Activated T-helper 17 cell treated with anti-CD3 and anti-CD28 coated beads, Interleukin-2, amount 50 U/mL, for 72 hours (primary cell): ENCODE measurements at regions not wholly inside any gene's neighbourhood (a gene's known extent, or its start where the extent isn't known, plus 50 kb on each side); places are given as distances from the start of the nearest gene placed in this dataset.
A peak's percentile ranks its signal among the peaks of the same experiment; 100 is the strongest.
"Not testable (repeated sequence)": the region's sequence is repeated elsewhere in the genome, so short reads cannot be mapped to it uniquely, and the experiment has no call there.

Experiments
- ATAC-seq: fragments of 150-1000 bp; cut with Tn5 transposase; replicated peaks from 2 replicates; pipeline ENCODE4 v1.10.0; 2021; ENCODE audit warnings: mild to moderate bottlenecking, moderate library complexity
- H3K27ac Mint-ChIP-seq: one replicate; pipeline ENCODE4 v1.8.0; 2022; ENCODE audit warnings: mixed read lengths
- H3K27me3 Mint-ChIP-seq: one replicate; pipeline ENCODE4 v1.8.0; 2022; ENCODE audit warnings: mixed read lengths
- H3K36me3 Mint-ChIP-seq: one replicate; pipeline ENCODE4 v1.8.0; 2022; ENCODE audit warnings: low read depth, mild to moderate bottlenecking, mixed read lengths
- H3K4me1 Mint-ChIP-seq: one replicate; pipeline ENCODE4 v1.8.0; 2022; ENCODE audit warnings: mixed read lengths
- H3K4me3 Mint-ChIP-seq: one replicate; pipeline ENCODE4 v1.8.0; 2022; ENCODE audit warnings: mild to moderate bottlenecking, mixed read lengths
- H3K9me3 Mint-ChIP-seq: one replicate; pipeline ENCODE4 v1.8.0; 2022; ENCODE audit warnings: mixed read lengths

DNA sequence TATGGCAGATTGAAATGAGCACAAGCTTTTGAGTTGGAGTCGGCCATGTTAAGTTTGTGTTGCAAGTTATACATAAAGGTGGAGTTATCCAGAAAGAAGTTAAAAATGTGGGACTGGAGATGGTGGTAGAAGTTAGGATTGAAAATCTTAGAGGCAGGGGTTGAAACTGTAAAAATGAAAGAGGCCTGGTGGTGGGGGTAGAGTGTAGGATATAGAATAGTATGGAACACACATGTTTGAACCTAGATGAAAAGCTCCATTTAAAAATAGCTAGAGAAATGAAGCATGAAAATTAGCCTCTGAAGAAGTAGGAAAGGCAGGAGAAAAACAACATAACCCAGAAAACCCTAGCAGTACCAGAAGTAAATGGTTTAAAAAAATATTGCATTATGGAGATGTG lies 131.8 kb upstream of the ENPEP start:
- no peak overlapping the region for H3K27ac Mint-ChIP-seq
- no peak for ATAC-seq
- H3K4me3 Mint-ChIP-seq, result no peak overlapping the region
- peaks cover 5% of the 10 kb centered on the region for H3K9me3 Mint-ChIP-seq
- no peaks in the 10 kb centered on the region for H3K36me3 Mint-ChIP-seq
- peaks cover 20% of the 10 kb centered on the region for H3K27me3 Mint-ChIP-seq
- no peaks in the 10 kb centered on the region for H3K4me1 Mint-ChIP-seq

DNA sequence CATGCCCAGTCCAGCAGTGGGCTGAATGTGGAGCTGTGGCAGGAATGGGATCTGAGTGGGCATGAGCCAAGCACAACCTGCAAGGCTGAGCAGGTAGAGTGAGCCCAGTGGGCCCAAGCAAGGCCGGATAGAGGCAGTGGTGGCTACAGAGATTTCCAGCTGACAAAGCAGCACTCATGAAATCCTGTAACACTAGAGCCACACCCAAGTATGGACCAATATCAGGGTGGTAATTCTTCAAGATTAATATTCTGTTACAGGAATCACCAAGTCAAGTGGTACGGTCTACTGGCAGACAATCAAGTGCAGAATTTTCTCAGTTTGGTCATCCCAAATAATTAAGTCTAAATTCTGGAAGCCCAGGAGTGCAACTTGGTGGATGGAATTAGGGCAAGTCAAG lies 132.4 kb upstream of the ENPEP start:
- peaks cover 21% of the 10 kb centered on the region for H3K27me3 Mint-ChIP-seq
- no peak overlapping the region for H3K4me3 Mint-ChIP-seq

DNA sequence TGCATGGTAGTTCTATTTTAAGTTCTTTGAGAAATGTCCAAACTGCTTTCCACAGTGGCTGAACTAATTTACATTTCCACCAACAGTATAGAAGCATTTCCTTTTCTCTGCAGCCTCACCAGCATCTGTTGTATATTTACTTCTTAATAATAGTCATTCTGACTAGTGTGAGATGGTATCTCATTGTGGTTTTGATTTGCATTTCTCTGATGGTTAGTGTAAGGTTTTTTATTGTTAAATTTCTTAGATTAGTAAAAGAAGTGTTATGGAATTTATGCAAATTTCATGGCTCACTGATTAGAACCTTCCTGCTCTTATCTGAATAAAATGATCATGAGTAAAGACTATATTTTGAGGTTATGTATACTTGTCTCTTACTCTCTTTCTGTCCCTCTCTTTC lies 134.8 kb upstream of the ENPEP start:
- H3K4me1 Mint-ChIP-seq, H3K36me3 Mint-ChIP-seq, H3K9me3 Mint-ChIP-seq, H3K27ac Mint-ChIP-seq, H3K4me3 Mint-ChIP-seq, ATAC-seq: not testable (repeated sequence)
- peaks cover 20% of the 10 kb centered on the region for H3K27me3 Mint-ChIP-seq

More for the DNA sequence above, 132.4 kb upstream of the ENPEP start:
- H3K9me3 Mint-ChIP-seq, result peaks cover 5% of the 10 kb centered on the region
- H3K36me3 Mint-ChIP-seq, result no peaks in the 10 kb centered on the region
- no peak overlapping the region for H3K27ac Mint-ChIP-seq
- no peaks in the 10 kb centered on the region for H3K4me1 Mint-ChIP-seq
- no peak for ATAC-seq

GRCh38 chr4:110335399-110335798 lies 137.0 kb upstream of the ELOVL6 start:
- no peak for ATAC-seq
- Mint-ChIP-seq H3K36me3 (no peaks in the 10 kb centered on the region), H3K27me3 (peaks cover 25% of the 10 kb centered on the region), H3K4me3 (no peak overlapping the region), H3K9me3 (no peaks in the 10 kb centered on the region), H3K4me1 (no peaks in the 10 kb centered on the region), H3K27ac (no peak overlapping the region)

- no peak overlapping the region for H3K27ac Mint-ChIP-seq
- peaks cover 42% of the 10 kb centered on the region for H3K27me3 Mint-ChIP-seq
- H3K4me3 Mint-ChIP-seq, result no peak overlapping the region
- no peaks in the 10 kb centered on the region for H3K9me3 Mint-ChIP-seq
- no peaks in the 10 kb centered on the region for H3K36me3 Mint-ChIP-seq
- no peaks in the 10 kb centered on the region for H3K4me1 Mint-ChIP-seq
- ATAC-seq, result no peak
Measured at GRCh38 chr4:110332483-110332882, 134.1 kb upstream of the ELOVL6 start.

DNA sequence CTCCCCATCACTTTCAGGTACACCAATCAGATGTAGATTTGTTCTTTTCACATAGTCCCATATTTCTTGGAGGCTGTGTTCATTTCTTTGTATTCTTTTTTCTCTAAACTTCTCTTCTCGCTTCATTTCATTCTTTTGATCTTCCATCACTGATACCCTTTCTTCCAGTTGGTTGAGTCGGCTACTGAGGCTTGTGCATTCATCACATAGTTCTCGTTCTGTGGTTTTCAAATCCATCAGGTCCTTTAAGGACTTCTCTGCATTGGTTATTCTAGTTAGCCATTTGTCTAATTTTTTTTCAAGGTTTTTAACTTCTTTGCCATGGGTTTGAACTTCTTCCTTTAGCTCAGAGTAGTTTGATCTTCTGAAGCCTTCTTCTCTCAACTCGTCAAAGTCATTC lies 128.0 kb upstream of the ELOVL6 start:
- H3K27me3 Mint-ChIP-seq, result peaks cover 24% of the 10 kb centered on the region
- not testable (repeated sequence) for H3K4me1 Mint-ChIP-seq, ATAC-seq, H3K27ac Mint-ChIP-seq, H3K36me3 Mint-ChIP-seq, H3K4me3 Mint-ChIP-seq, H3K9me3 Mint-ChIP-seq

DNA sequence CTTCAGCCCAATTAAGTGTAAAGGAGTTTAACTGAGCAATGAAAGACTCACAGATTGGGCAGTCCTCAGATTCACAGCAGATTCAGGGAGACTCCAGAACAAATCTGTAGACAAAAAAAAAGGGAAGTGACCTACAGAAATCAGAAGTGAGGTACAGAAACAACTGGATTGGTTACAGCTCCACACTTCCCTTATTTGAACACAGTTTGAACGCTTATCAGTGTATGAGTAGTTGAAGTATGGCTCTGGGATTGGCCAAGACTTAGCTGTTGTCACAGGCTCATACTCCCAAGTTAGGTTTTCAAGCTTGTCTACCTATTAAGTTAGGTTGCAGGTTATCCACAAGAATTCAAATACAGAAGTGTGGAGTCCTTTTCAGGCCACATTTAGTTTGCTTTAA lies 112.4 kb upstream of the ELOVL6 start:
- no peak for ATAC-seq
- Mint-ChIP-seq H3K27ac (no peak overlapping the region), H3K27me3 (peaks cover 18% of the 10 kb centered on the region), H3K4me3 (no peak overlapping the region), H3K4me1 (no peaks in the 10 kb centered on the region), H3K36me3 (no peaks in the 10 kb centered on the region), H3K9me3 (no peaks in the 10 kb centered on the region)

GRCh38 chr4:110309675-110310074 lies 111.3 kb upstream of the ELOVL6 start:
- Mint-ChIP-seq H3K4me3 (no peak overlapping the region), H3K27ac (no peak overlapping the region), H3K4me1 (no peaks in the 10 kb centered on the region), H3K36me3 (no peaks in the 10 kb centered on the region), H3K9me3 (no peaks in the 10 kb centered on the region), H3K27me3 (peaks cover 15% of the 10 kb centered on the region)
- no peak for ATAC-seq

GRCh38 chr4:110306303-110306702 lies 107.9 kb upstream of the ELOVL6 start:
- no peak for ATAC-seq
- Mint-ChIP-seq H3K27ac (no peak overlapping the region), H3K4me1 (no peaks in the 10 kb centered on the region), H3K9me3 (no peaks in the 10 kb centered on the region), H3K4me3 (no peak overlapping the region), H3K36me3 (no peaks in the 10 kb centered on the region), H3K27me3 (peaks cover 18% of the 10 kb centered on the region)

GRCh38 chr4:110305455-110305854 lies 107.0 kb upstream of the ELOVL6 start:
- Mint-ChIP-seq H3K9me3 (no peaks in the 10 kb centered on the region), H3K27me3 (peaks cover 18% of the 10 kb centered on the region), H3K4me3 (no peak overlapping the region), H3K36me3 (no peaks in the 10 kb centered on the region), H3K27ac (no peak overlapping the region), H3K4me1 (no peaks in the 10 kb centered on the region)
- ATAC-seq, result no peak

DNA sequence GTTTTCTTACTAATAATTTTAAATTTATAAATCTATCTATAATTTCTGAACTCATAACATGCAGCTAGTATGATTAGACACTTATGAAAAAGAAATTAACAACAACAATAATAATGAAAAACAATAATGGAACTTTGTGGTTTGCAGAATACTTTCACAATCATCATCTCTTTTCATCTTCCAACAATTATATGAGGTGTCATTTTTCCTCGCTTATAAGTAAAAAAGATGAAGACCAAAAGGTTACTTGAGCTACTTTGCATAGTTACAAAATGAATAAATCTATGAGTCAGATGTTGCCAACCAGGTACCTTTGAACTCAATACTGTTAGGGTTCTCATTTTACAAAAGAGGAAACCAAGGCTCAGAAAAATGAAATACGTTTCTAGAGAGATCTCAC lies 98.5 kb upstream of the ELOVL6 start:
- peak overlapping the region; percentile 45 for H3K27ac Mint-ChIP-seq
- H3K4me3 Mint-ChIP-seq, result peak overlapping the region; percentile 26
- peaks cover 20% of the 10 kb centered on the region for H3K27me3 Mint-ChIP-seq
- H3K9me3 Mint-ChIP-seq, result no peaks in the 10 kb centered on the region
- H3K36me3 Mint-ChIP-seq, result no peaks in the 10 kb centered on the region
- peaks cover 9% of the 10 kb centered on the region for H3K4me1 Mint-ChIP-seq
- ATAC-seq, result peak; percentile 95

DNA sequence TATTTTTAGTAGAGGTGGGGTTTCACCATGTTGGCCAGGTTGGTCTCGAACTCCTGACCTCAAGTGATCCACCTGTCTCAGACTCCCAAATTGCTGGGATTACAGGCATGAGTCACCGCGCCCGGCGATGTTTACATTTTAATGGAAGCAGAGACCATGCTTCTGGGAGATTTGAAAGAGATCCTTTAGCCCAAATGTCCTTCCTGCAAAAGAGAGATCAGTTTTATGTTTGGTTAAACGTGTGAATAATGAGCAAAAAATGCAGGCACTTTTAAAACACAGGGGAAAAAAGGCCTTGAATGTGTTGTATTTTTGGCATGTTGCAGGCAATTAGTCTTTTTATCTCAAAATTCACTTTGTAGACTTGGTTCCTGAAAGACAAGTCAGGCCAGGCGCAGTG lies 95.8 kb upstream of the ELOVL6 start:
- H3K4me1 Mint-ChIP-seq, result peaks cover 9% of the 10 kb centered on the region
- H3K9me3 Mint-ChIP-seq, result no peaks in the 10 kb centered on the region
- H3K4me3 Mint-ChIP-seq, result no peak overlapping the region
- peaks cover 25% of the 10 kb centered on the region for H3K27me3 Mint-ChIP-seq
- no peak for ATAC-seq
- no peaks in the 10 kb centered on the region for H3K36me3 Mint-ChIP-seq
- H3K27ac Mint-ChIP-seq, result no peak overlapping the region

DNA sequence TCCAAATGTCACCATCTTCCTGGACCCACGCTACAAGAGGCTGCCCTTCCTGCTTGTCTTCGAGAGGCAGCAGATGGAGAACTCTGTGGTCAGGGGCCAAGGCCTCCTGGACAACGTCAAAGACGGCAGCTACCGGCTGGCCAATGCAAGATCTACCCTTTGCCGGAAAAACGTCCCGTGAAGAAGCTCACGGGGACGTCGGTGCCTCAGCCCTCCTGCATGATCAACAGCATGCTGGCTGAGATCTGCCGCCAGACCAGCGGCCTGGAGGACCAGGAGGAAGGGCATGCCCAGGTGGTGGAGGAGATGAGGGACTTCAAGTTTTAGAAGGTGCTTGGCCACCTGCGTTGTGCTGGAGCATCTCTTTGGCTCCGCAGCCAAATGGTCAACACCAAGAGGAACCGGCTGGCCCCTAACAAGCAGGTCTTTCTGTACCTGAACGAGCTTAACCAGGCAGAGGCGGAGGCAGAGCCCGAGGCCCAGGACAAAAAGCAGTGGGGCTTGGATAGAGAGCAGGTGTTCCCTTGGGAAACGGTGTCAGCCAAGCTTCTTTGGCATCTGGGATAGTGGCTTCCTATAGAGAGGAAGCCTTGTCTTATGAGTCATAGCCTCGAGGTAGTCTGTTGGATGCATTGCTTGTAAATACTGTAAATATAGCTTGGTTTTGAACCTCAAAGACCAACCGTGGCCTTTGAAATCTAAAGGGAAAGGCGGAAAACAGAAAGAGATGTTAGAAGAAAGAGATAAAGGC lies 94.8 kb upstream of the ELOVL6 start:
- no peaks in the 10 kb centered on the region for H3K36me3 Mint-ChIP-seq
- peaks cover 26% of the 10 kb centered on the region for H3K27me3 Mint-ChIP-seq
- ATAC-seq, result no peak
- H3K4me3 Mint-ChIP-seq, result no peak overlapping the region
- H3K4me1 Mint-ChIP-seq, result peaks cover 9% of the 10 kb centered on the region
- H3K27ac Mint-ChIP-seq, result no peak overlapping the region
- no peaks in the 10 kb centered on the region for H3K9me3 Mint-ChIP-seq

GRCh38 chr4:110290511-110290910 lies 92.1 kb upstream of the ELOVL6 start:
- H3K27me3 Mint-ChIP-seq, result peaks cover 22% of the 10 kb centered on the region
- no peak for ATAC-seq
- no peak overlapping the region for H3K27ac Mint-ChIP-seq
- H3K9me3 Mint-ChIP-seq, result no peaks in the 10 kb centered on the region
- H3K4me1 Mint-ChIP-seq, result peaks cover 4% of the 10 kb centered on the region
- H3K4me3 Mint-ChIP-seq, result no peak overlapping the region
- H3K36me3 Mint-ChIP-seq, result no peaks in the 10 kb centered on the region

DNA sequence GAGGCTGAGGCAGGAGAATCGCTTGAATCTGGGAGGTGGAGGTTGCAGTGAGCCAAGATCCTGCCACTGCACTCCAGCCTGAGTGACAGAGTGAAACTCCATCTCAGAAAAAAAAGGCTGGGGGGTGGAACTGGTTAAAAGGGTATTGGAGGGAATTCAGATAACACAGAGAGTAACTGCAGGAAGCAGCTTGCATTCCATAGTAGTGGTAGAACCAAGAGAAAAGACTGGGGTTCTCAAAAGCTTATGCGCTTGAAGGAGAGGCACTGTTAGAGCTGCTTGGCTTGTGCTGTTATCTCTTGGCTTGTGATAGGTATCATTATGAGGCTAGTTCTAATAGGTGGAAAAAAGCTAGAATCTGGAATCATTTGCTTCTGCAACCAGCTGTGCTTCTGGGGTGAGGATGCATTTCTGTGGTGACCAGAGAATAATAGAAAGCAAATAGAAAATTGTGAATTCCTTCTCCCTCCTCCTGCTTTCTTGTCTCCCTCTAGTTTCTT lies 91.2 kb upstream of the ELOVL6 start:
- Mint-ChIP-seq H3K27me3 (peaks cover 19% of the 10 kb centered on the region), H3K36me3 (no peaks in the 10 kb centered on the region), H3K4me3 (no peak overlapping the region), H3K9me3 (no peaks in the 10 kb centered on the region), H3K4me1 (peaks cover 4% of the 10 kb centered on the region), H3K27ac (no peak overlapping the region)
- no peak for ATAC-seq
